WTC11 (cell line): ENCODE measurements at regions not wholly inside any gene's neighbourhood (a gene's known extent, or its start where the extent isn't known, plus 50 kb on each side); places are given as distances from the start of the nearest gene placed in this dataset.

Source experiments
- ATAC-seq: fragments of 200-7000 bp; cut with Tn5 transposase; 2 replicates; pipeline ENCODE4 v1.10.0; 2021; ENCODE audit warnings: mild to moderate bottlenecking, moderate library complexity
- CTCF ChIA-PET: fragments of 300-600 bp; sonication (Branson Sonifier 250); formaldehyde crosslinking; loops from one replicate; lab custom pipeline; 2021; ENCODE audit warnings: antibody characterized with exemption; lab: Charles Lee
- POLR2A ChIA-PET: fragments of 350-600 bp; sonication (Branson Sonifier 250); formaldehyde crosslinking; loops from one replicate; lab custom pipeline; 2021; ENCODE audit warnings: antibody characterized with exemption; lab: Charles Lee
- DNase-seq: peaks from one replicate; pipeline ENCODE4 v3.0.0; 2021; ENCODE audit warnings: low spot score
- H3K27ac Mint-ChIP-seq: 2 replicates; pipeline ENCODE4 v1.8.0; 2021; ENCODE audit warnings: mixed read lengths
- H3K27me3 Mint-ChIP-seq: 2 replicates; pipeline ENCODE4 v1.8.0; 2021; ENCODE audit warnings: low read depth, mild to moderate bottlenecking, moderate library complexity, mixed read lengths
- H3K36me3 Mint-ChIP-seq: 2 replicates; pipeline ENCODE4 v1.8.0; 2021; ENCODE audit warnings: mixed read lengths
- H3K4me1 Mint-ChIP-seq: 2 replicates; pipeline ENCODE4 v1.8.0; 2022; ENCODE audit warnings: mixed read lengths
- H3K4me3 Mint-ChIP-seq: 2 replicates; pipeline ENCODE4 v1.8.0; 2021; ENCODE audit warnings: mild to moderate bottlenecking, moderate library complexity, mixed read lengths
- H3K9me3 Mint-ChIP-seq: 2 replicates; pipeline ENCODE4 v1.8.0; 2021; ENCODE audit warnings: mixed read lengths
- CBFB ChIP-seq: sonication (generic); formaldehyde crosslinking; IDR thresholded peaks from 2 replicates; pipeline ENCODE4 v1.8.1; 2022; ENCODE audit warnings: mild to moderate bottlenecking, low read depth, missing genetic modification reagents
- ESRRA ChIP-seq: sonication (generic); formaldehyde crosslinking; IDR thresholded peaks from 2 replicates; pipeline ENCODE4 v1.8.1; 2022; ENCODE audit warnings: mild to moderate bottlenecking, missing genetic modification reagents, borderline replicate concordance
- NFE2L1 ChIP-seq: sonication (generic); formaldehyde crosslinking; IDR thresholded peaks from 2 replicates; pipeline ENCODE4 v1.8.1; 2023; ENCODE audit warnings: missing genetic modification reagents
- SMAD3 ChIP-seq: sonication (generic); formaldehyde crosslinking; IDR thresholded peaks from 2 replicates; pipeline ENCODE4 v1.8.0; 2022; ENCODE audit warnings: missing genetic modification reagents, mild to moderate bottlenecking, borderline replicate concordance
- TP53 ChIP-seq: sonication (generic); formaldehyde crosslinking; IDR thresholded peaks from 2 replicates; pipeline ENCODE4 v1.8.1; 2023; ENCODE audit warnings: mild to moderate bottlenecking, missing genetic modification reagents
- ZNF219 ChIP-seq: sonication (generic); formaldehyde crosslinking; IDR thresholded peaks from 2 replicates; pipeline ENCODE4 v1.8.0; 2023; ENCODE audit warnings: missing genetic modification reagents, mild to moderate bottlenecking, borderline replicate concordance
- ZNF416 ChIP-seq: fragments of 250-450 bp; sonication (Bioruptor Pico); IDR thresholded peaks from 2 replicates; pipeline ENCODE4 v1.9.0; 2021; ENCODE audit warnings: mild to moderate bottlenecking, inconsistent platforms
- TF ChIP-seq, protein P1 (sequence below): sonication (generic); formaldehyde crosslinking; IDR thresholded peaks from 2 replicates; pipeline ENCODE4 v1.8.0; 2023; ENCODE audit warnings: missing genetic modification reagents, mild to moderate bottlenecking, borderline replicate concordance
- TF ChIP-seq, protein P2 (sequence below): sonication (generic); formaldehyde crosslinking; IDR thresholded peaks from 2 replicates; pipeline ENCODE4 v1.8.1; 2022; ENCODE audit warnings: mild to moderate bottlenecking, moderate library complexity, missing genetic modification reagents
- TF ChIP-seq, protein P3 (sequence below): sonication (generic); formaldehyde crosslinking; IDR thresholded peaks from 2 replicates; pipeline ENCODE4 v1.8.1; 2023; ENCODE audit warnings: mild to moderate bottlenecking, missing genetic modification reagents
- TF ChIP-seq, protein P4 (sequence below): fragments of 200-600 bp; IDR thresholded peaks from 2 replicates; pipeline ENCODE4 v1.8.0; 2022; ENCODE audit warnings: antibody characterized with exemption
- TF ChIP-seq, protein P5 (sequence below): fragments of 250-450 bp; sonication (Bioruptor Pico); IDR thresholded peaks from 2 replicates; pipeline ENCODE4 v1.9.0; 2021; ENCODE audit warnings: mild to moderate bottlenecking, borderline replicate concordance
- TF ChIP-seq, protein P6 (sequence below): fragments of 250-450 bp; sonication (Bioruptor Pico); IDR thresholded peaks from 2 replicates; pipeline ENCODE4 v1.9.0; 2021; ENCODE audit warnings: mild to moderate bottlenecking

DNA sequence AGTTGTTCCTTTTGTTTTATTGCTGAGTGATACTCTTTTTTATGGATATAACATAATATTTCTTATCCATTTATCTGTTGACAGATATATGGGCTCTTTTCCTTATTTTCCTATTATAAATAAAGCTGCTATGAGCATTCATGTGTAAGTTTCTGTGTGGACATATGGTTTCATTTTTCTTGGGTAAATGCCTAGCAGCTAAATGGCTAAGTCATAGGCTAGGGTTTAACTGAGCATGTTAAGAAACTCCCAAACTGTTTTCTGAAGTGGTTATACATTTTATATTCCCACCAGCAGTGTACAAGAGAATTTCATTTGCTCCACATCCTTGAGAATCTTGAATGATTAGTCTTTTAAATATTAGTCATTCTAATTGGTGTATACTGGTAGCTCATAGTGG lies 786.6 kb upstream of the CDH2 start:
- Mint-ChIP-seq H3K36me3 (no peaks in the 10 kb centered on the region), H3K27ac (no peak overlapping the region), H3K27me3 (no peaks in the 10 kb centered on the region), H3K4me3 (no peak overlapping the region), H3K4me1 (peaks cover 14% of the 10 kb centered on the region), H3K9me3 (no peaks in the 10 kb centered on the region)
- ATAC-seq, result no peak
- ChIA-PET POLR2A (no interaction called here), CTCF (no interaction called here)
- DNase-seq, result no peak
- TF ChIP-seq, protein P1, sequence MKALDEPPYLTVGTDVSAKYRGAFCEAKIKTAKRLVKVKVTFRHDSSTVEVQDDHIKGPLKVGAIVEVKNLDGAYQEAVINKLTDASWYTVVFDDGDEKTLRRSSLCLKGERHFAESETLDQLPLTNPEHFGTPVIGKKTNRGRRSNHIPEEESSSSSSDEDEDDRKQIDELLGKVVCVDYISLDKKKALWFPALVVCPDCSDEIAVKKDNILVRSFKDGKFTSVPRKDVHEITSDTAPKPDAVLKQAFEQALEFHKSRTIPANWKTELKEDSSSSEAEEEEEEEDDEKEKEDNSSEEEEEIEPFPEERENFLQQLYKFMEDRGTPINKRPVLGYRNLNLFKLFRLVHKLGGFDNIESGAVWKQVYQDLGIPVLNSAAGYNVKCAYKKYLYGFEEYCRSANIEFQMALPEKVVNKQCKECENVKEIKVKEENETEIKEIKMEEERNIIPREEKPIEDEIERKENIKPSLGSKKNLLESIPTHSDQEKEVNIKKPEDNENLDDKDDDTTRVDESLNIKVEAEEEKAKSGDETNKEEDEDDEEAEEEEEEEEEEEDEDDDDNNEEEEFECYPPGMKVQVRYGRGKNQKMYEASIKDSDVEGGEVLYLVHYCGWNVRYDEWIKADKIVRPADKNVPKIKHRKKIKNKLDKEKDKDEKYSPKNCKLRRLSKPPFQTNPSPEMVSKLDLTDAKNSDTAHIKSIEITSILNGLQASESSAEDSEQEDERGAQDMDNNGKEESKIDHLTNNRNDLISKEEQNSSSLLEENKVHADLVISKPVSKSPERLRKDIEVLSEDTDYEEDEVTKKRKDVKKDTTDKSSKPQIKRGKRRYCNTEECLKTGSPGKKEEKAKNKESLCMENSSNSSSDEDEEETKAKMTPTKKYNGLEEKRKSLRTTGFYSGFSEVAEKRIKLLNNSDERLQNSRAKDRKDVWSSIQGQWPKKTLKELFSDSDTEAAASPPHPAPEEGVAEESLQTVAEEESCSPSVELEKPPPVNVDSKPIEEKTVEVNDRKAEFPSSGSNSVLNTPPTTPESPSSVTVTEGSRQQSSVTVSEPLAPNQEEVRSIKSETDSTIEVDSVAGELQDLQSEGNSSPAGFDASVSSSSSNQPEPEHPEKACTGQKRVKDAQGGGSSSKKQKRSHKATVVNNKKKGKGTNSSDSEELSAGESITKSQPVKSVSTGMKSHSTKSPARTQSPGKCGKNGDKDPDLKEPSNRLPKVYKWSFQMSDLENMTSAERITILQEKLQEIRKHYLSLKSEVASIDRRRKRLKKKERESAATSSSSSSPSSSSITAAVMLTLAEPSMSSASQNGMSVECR (CRISPR knock-in tag), result no peak
- no peak for TF ChIP-seq CBFB (CRISPR knock-in tag)

DNA sequence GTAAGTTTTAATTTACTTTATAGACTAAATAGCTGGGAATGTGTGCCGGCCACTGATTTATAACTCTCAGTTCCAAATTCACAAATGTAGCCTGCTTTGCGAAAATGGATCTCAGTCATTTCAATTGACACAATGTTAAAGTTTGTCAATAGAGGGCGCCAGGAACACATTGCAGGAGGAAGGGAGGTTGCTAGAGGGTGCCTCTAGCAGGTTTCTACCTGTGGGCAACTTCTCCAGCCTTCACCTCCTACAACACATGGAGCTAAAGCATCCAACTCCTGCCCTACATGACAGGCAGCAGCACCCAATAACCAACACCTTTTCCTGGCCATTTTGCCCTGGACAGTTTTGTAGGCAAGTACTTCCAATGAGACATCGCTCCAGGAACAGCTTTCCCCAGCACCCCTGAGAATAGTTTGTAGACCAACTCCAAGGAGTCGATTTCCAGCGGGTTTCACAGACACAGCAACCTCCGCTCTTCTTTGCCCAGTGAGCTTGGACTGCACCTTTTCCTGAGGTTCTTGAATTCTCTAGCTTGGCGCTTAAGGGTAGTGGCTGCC lies 784.8 kb upstream of the CDH2 start:
- ATAC-seq (peak; percentile 94), DNase-seq (peak; percentile 21)

DNA sequence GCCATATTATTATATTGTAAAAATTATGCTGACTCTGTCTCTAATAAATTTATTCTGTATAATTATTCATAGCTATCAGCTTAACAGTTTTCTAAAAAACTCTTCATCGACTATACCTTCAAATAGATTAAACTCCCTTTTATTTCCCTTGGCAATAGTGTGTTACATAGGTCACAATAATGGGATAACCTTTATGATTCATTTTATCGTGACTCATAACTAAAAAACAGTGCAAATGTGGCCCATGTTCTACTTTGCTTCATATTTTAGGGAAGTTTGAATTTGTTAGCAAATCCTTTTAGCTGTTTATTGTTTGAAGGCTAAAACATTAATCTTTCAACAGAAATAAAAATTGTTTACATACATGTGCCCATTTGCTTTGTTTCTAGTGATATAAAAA lies 783.2 kb upstream of the CDH2 start:
- ATAC-seq (no peak), DNase-seq (no peak)
- CTCF ChIA-PET, result interaction anchor here (0.6 kb wide), 1 partner anchor 331 kb away, joined by 4 read pairs; no protein-coding TSS in a partner anchor
- Mint-ChIP-seq H3K27ac (no peak overlapping the region), H3K27me3 (no peaks in the 10 kb centered on the region), H3K9me3 (peaks cover 8% of the 10 kb centered on the region), H3K4me3 (no peak overlapping the region), H3K36me3 (no peaks in the 10 kb centered on the region), H3K4me1 (peaks cover 14% of the 10 kb centered on the region)
- POLR2A ChIA-PET, result no interaction called here
- no peak for TF ChIP-seq ZNF219 (CRISPR knock-in tag)
- no peak for TF ChIP-seq SMAD3 (CRISPR knock-in tag)
- TF ChIP-seq, protein P2, sequence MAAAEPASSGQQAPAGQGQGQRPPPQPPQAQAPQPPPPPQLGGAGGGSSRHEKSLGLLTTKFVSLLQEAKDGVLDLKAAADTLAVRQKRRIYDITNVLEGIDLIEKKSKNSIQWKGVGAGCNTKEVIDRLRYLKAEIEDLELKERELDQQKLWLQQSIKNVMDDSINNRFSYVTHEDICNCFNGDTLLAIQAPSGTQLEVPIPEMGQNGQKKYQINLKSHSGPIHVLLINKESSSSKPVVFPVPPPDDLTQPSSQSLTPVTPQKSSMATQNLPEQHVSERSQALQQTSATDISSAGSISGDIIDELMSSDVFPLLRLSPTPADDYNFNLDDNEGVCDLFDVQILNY (CRISPR knock-in tag), result no peak
- TF ChIP-seq, protein P3, sequence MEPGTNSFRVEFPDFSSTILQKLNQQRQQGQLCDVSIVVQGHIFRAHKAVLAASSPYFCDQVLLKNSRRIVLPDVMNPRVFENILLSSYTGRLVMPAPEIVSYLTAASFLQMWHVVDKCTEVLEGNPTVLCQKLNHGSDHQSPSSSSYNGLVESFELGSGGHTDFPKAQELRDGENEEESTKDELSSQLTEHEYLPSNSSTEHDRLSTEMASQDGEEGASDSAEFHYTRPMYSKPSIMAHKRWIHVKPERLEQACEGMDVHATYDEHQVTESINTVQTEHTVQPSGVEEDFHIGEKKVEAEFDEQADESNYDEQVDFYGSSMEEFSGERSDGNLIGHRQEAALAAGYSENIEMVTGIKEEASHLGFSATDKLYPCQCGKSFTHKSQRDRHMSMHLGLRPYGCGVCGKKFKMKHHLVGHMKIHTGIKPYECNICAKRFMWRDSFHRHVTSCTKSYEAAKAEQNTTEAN, result no peak
- TF ChIP-seq ESRRA (CRISPR knock-in tag), result no peak
- no peak for TF ChIP-seq TP53 (CRISPR knock-in tag)
- TF ChIP-seq, protein P4, sequence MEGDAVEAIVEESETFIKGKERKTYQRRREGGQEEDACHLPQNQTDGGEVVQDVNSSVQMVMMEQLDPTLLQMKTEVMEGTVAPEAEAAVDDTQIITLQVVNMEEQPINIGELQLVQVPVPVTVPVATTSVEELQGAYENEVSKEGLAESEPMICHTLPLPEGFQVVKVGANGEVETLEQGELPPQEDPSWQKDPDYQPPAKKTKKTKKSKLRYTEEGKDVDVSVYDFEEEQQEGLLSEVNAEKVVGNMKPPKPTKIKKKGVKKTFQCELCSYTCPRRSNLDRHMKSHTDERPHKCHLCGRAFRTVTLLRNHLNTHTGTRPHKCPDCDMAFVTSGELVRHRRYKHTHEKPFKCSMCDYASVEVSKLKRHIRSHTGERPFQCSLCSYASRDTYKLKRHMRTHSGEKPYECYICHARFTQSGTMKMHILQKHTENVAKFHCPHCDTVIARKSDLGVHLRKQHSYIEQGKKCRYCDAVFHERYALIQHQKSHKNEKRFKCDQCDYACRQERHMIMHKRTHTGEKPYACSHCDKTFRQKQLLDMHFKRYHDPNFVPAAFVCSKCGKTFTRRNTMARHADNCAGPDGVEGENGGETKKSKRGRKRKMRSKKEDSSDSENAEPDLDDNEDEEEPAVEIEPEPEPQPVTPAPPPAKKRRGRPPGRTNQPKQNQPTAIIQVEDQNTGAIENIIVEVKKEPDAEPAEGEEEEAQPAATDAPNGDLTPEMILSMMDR, result no peak
- TF ChIP-seq, protein P5, sequence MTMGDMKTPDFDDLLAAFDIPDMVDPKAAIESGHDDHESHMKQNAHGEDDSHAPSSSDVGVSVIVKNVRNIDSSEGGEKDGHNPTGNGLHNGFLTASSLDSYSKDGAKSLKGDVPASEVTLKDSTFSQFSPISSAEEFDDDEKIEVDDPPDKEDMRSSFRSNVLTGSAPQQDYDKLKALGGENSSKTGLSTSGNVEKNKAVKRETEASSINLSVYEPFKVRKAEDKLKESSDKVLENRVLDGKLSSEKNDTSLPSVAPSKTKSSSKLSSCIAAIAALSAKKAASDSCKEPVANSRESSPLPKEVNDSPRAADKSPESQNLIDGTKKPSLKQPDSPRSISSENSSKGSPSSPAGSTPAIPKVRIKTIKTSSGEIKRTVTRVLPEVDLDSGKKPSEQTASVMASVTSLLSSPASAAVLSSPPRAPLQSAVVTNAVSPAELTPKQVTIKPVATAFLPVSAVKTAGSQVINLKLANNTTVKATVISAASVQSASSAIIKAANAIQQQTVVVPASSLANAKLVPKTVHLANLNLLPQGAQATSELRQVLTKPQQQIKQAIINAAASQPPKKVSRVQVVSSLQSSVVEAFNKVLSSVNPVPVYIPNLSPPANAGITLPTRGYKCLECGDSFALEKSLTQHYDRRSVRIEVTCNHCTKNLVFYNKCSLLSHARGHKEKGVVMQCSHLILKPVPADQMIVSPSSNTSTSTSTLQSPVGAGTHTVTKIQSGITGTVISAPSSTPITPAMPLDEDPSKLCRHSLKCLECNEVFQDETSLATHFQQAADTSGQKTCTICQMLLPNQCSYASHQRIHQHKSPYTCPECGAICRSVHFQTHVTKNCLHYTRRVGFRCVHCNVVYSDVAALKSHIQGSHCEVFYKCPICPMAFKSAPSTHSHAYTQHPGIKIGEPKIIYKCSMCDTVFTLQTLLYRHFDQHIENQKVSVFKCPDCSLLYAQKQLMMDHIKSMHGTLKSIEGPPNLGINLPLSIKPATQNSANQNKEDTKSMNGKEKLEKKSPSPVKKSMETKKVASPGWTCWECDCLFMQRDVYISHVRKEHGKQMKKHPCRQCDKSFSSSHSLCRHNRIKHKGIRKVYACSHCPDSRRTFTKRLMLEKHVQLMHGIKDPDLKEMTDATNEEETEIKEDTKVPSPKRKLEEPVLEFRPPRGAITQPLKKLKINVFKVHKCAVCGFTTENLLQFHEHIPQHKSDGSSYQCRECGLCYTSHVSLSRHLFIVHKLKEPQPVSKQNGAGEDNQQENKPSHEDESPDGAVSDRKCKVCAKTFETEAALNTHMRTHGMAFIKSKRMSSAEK (CRISPR knock-in tag), result no peak
- TF ChIP-seq ZNF416 (CRISPR knock-in tag), result no peak
- no peak for TF ChIP-seq NFE2L1 (CRISPR knock-in tag)

More for the DNA sequence above, 784.8 kb upstream of the CDH2 start:
- no peaks in the 10 kb centered on the region for H3K36me3 Mint-ChIP-seq
- no peak for TF ChIP-seq ZNF416 (CRISPR knock-in tag)
- TF ChIP-seq, protein P4, result peak; percentile 45; the same call in 1 of the 2 replicates
- TF ChIP-seq, protein P6, sequence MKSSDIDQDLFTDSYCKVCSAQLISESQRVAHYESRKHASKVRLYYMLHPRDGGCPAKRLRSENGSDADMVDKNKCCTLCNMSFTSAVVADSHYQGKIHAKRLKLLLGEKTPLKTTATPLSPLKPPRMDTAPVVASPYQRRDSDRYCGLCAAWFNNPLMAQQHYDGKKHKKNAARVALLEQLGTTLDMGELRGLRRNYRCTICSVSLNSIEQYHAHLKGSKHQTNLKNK, result no peak
- no peak overlapping the region for H3K4me3 Mint-ChIP-seq
- no peak overlapping the region for H3K27ac Mint-ChIP-seq
- no peaks in the 10 kb centered on the region for H3K27me3 Mint-ChIP-seq
- POLR2A ChIA-PET, result no interaction called here
- no peaks in the 10 kb centered on the region for H3K9me3 Mint-ChIP-seq
- peaks cover 14% of the 10 kb centered on the region for H3K4me1 Mint-ChIP-seq
- CTCF ChIA-PET, result interaction anchor here (0.6 to 1.4 kb wide), 8 partner anchors 11 to 386 kb away, joined by 3 to 10 read pairs (median 3); no protein-coding TSS in a partner anchor
